Esophagus squamous epithelium (tissue), 5 donors: ENCODE measurements at regions not wholly inside any gene's neighbourhood (a gene's known extent, or its start where the extent isn't known, plus 50 kb on each side); places are given as distances from the start of the nearest gene placed in this dataset.
"Not testable (repeated sequence)": the region's sequence is repeated elsewhere in the genome, so short reads cannot be mapped to it uniquely, and the experiment has no call there.

Experiments
- DNase-seq: peaks from one replicate; lab custom pipeline; 2025; lab: John Stamatoyannopoulos, UW
- H3K27ac ChIP-seq, 4 donors: fragments of 200-600 bp; sonication (generic); one replicate each; pipeline ENCODE4 v1.5.1; 2016 to 2019; ENCODE audit warnings: mild to moderate bottlenecking in 1 of 4
- H3K27me3 ChIP-seq, 4 donors: fragments of 200-600 bp; sonication (generic); 1 replicate in 3 of 4; 2 replicates in 1 of 4; pipeline versions ENCODE4 v1.5.1 to v1.6.0; 2017 to 2021; ENCODE audit warnings: antibody characterized with exemption in 1 of 4
- H3K36me3 ChIP-seq, 3 donors: fragments of 200-600 bp; sonication (generic); one replicate each; pipeline ENCODE4 v1.5.1; 2016 to 2019
- H3K4me1 ChIP-seq, 3 donors: fragments of 200-600 bp; sonication (generic); one replicate each; pipeline ENCODE4 v1.5.1; 2017 to 2019
- H3K4me3 ChIP-seq, 4 donors: fragments of 200-600 bp; sonication (generic); 1 replicate in 3 of 4; 2 replicates in 1 of 4; pipeline ENCODE4 v1.5.1; 2016 to 2019; ENCODE audit warnings: mild to moderate bottlenecking in 2 of 4, moderate library complexity in 1 of 4
- H3K9me3 ChIP-seq, 3 donors: fragments of 200-600 bp; sonication (generic); one replicate each; pipeline ENCODE4 v1.5.1; 2016 to 2019
- POLR2A ChIP-seq, 4 donors: fragments of 450-650 bp; IDR thresholded peaks; one replicate each; pipeline ENCODE4 v1.6.1; 2017; ENCODE audit warnings: antibody characterized with exemption in 4 of 4, mild to moderate bottlenecking in 4 of 4, moderate library complexity in 3 of 4
- WGBS, 2 donors: methylation state at CpG; one replicate each; pipeline ENCODE4 v1.1.5; 2018; 5-methylcytosine and 5-hydroxymethylcytosine counted together
- intact Hi-C: fragments of 100-400 bp; cut with DNase I; formaldehyde crosslinking; loops from one replicate; pipeline ENCODE4 v1.15.0; 2022
- TF ChIP-seq, protein P1 (sequence below), 6 experiments: fragments of 450-650 bp in 4 of 6; fragments of 200-600 bp in 2 of 6; sonication (generic) in 2 of 6; IDR thresholded peaks; one replicate each; pipeline ENCODE4 v1.5.1; 2016 to 2019; ENCODE audit warnings: antibody characterized with exemption in 6 of 6, mild to moderate bottlenecking in 4 of 6, moderate library complexity in 4 of 6
- donor health status: DM: yes; HTN: yes; CAD: no.

- H3K27ac ChIP-seq: no peak overlapping the region
- intact Hi-C loops: no loop called here
- WGBS, 2 donors: 75 to 79% methylated on average over 4 of the region's 4 CpGs
Measured at GRCh38 chr15:21267671-21268395, 172.5 kb downstream of the POTEB3 start.

DNA sequence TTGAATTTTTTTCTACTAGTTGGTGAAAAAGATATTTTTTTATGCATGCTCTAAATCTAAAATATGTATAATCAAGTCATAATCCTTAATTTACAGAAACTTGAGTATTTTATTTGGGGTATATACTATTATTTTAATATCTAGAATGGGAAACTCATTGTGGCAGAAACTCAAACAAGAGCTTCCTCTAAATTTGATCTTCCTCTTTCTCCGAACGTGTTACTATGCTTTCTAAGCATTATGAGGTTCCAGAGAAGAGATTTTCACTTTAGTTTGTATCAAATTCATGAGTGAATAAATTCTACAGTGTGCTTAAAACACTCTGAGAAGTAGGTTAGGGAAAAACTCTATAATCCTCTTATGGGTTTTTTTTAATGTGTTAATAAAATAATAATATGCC, 173.1 kb downstream of the POTEB3 start:
- TF ChIP-seq POLR2A (IDR thresholded peaks at IDR 0.05): no peak
- TF ChIP-seq, protein P1, sequence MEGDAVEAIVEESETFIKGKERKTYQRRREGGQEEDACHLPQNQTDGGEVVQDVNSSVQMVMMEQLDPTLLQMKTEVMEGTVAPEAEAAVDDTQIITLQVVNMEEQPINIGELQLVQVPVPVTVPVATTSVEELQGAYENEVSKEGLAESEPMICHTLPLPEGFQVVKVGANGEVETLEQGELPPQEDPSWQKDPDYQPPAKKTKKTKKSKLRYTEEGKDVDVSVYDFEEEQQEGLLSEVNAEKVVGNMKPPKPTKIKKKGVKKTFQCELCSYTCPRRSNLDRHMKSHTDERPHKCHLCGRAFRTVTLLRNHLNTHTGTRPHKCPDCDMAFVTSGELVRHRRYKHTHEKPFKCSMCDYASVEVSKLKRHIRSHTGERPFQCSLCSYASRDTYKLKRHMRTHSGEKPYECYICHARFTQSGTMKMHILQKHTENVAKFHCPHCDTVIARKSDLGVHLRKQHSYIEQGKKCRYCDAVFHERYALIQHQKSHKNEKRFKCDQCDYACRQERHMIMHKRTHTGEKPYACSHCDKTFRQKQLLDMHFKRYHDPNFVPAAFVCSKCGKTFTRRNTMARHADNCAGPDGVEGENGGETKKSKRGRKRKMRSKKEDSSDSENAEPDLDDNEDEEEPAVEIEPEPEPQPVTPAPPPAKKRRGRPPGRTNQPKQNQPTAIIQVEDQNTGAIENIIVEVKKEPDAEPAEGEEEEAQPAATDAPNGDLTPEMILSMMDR (IDR thresholded peaks at IDR 0.05): no peak
- H3K27ac ChIP-seq: no peak overlapping the region
- H3K9me3 ChIP-seq: peaks cover 0 to 4% (median under 1%) of the 10 kb centered on the region in 3 donors
- DNase-seq: no peak
- no peaks in the 10 kb centered on the region for H3K27me3 ChIP-seq
- WGBS, 2 donors: 5 to 14% methylated on average over 2 of the region's 2 CpGs
- H3K36me3 ChIP-seq: no peaks in the 10 kb centered on the region
- intact Hi-C loops: no loop called here
- H3K4me3 ChIP-seq: no peak overlapping the region
- H3K4me1 ChIP-seq: no peaks in the 10 kb centered on the region

More at GRCh38 chr15:21267671-21268395, 172.5 kb downstream of the POTEB3 start:
- TF ChIP-seq, protein P1 (IDR thresholded peaks at IDR 0.05): no peak
- no peak for TF ChIP-seq POLR2A (IDR thresholded peaks at IDR 0.05)
- H3K4me1 ChIP-seq: no peaks in the 10 kb centered on the region
- H3K36me3 ChIP-seq: no peaks in the 10 kb centered on the region
- no peaks in the 10 kb centered on the region for H3K27me3 ChIP-seq
- H3K4me3 ChIP-seq: no peak overlapping the region
- no peaks in the 10 kb centered on the region for H3K9me3 ChIP-seq
- DNase-seq: no peak

GRCh38 chr15:21265628-21266027, 174.7 kb downstream of the POTEB3 start:
- intact Hi-C loops, H3K4me1 ChIP-seq, H3K27ac ChIP-seq, DNase-seq, H3K36me3 ChIP-seq, H3K4me3 ChIP-seq, H3K27me3 ChIP-seq: not testable (repeated sequence)
- peaks cover 0 to 15% (median 12%) of the 10 kb centered on the region in 3 donors for H3K9me3 ChIP-seq
- 58 to 67% methylated on average over 3 of the region's 3 CpGs for WGBS, 2 donors

GRCh38 chr15:21262851-21263425, 177.4 kb downstream of the POTEB3 start:
- Histone ChIP-seq H3K36me3 (no peaks in the 10 kb centered on the region), H3K27ac (no peak overlapping the region), H3K27me3 (no peaks in the 10 kb centered on the region), H3K9me3 (peaks cover 0 to 15% (median 12%) of the 10 kb centered on the region in 3 donors), H3K4me3 (no peak overlapping the region), H3K4me1 (no peaks in the 10 kb centered on the region)
- intact Hi-C loops: no loop called here
- WGBS, 2 donors: 81 to 82% methylated on average over 12 of the region's 12 CpGs
- DNase-seq: no peak
- TF ChIP-seq, protein P1 (IDR thresholded peaks at IDR 0.05): no peak
- no peak for TF ChIP-seq POLR2A (IDR thresholded peaks at IDR 0.05)

DNA sequence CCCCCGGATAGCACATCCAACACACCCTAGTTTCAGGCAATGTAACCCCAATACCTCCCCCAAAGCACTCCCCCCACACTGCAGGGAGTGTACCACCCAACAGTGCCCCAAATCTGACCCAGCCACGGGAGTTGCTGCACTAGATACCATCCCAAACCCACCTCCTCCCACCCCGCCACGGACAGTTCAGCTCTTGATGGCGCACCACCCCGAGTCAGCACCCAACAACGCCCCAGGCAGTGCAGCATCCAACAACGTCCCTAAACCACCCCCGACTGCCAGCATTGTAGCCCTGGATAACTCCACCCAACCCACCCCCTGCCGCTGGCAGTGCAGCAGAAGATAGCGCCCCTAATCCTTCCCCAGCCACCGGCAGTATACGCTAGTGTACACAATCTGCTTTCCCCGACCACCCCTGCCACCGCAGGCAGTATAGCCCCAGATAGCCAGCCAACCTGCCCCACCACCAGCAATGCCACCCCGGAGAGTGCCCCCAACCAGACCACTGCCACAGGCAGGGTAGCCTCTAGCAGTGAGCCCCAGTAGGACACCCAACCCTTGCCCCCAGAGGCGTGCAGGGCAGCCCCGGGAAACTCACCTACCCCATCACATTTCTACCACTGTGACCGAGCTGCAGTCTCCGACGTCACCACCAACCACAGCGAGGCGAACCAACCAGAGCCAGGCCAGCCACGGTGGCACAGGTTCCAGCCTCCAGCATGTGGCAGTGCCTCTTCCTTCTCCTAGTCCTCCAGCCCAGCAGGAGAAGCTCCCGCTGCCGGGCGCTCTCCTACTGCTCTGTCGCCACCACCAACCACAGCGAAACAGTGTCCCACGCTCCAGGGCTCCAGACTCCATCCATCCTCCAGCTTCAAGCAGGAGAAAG, 178.1 kb downstream of the POTEB3 start:
- intact Hi-C loops: no loop called here
- H3K27me3 ChIP-seq: no peaks in the 10 kb centered on the region
- TF ChIP-seq, protein P1 (IDR thresholded peaks at IDR 0.05): no peak
- no peak for TF ChIP-seq POLR2A (IDR thresholded peaks at IDR 0.05)
- no peaks in the 10 kb centered on the region for H3K36me3 ChIP-seq
- H3K9me3 ChIP-seq: peaks cover 0 to 15% (median 12%) of the 10 kb centered on the region in 3 donors
- no peak overlapping the region for H3K4me3 ChIP-seq
- DNase-seq: no peak
- no peak overlapping the region for H3K27ac ChIP-seq
- WGBS, 2 donors: 85 to 87% methylated on average over 27 to 29 of the region's 30 CpGs
- H3K4me1 ChIP-seq: no peaks in the 10 kb centered on the region
